ENCODE measurements at regions not wholly inside any gene's neighbourhood (a gene's known extent, or its start where the extent isn't known, plus 50 kb on each side); places are given as distances from the start of the nearest gene placed in this dataset.
"Not testable (repeated sequence)": the region's sequence is repeated elsewhere in the genome, so short reads cannot be mapped to it uniquely, and the experiment has no call there.

DNA sequence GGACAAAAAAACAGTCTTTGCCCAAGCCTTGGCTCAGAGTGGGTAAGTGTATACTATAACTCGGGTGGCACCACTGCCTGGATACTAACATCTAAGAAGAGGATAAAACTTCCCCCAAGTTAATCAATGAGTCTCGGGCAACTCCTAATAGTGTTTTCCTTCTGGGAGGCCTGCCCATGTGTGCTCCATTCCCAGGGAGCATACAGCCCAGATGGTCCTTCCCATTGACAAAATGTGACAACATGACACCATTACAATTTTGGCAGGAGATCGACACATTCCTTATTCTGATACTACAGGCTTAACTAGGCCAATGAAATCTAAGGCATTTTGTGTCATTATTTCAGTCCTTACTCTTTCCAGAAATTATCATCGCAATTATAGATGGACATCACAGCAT is 52.7 kb upstream of the CRIM1 start:
- DNase-seq, result no peak

DNA sequence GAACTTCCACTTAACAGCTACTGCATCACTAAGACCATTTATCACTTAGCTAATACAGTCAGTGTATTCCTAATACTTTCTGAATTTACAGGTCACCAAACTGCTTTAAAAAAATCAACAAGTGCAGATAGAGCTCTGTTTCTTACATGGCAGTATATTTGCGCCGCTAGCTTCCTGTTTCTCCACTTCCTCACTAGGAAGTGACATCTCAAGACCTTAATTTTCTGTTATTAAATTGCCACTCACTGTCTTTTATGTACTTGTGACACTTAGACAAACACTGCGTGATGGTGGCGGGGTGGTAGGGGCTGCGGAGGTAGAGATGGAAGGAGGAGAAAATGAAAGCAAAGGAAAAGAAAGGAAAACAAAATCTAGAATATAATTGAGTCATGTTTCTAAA is 53.7 kb upstream of the CRIM1 start:
- DNase-seq, result no peak

GRCh38 chr2:36300697-36301096 is 54.9 kb upstream of the CRIM1 start:
- no peak for DNase-seq

- DNase-seq, result no peak
These were observed 58.8 kb upstream of the CRIM1 start for GRCh38 chr2:36296798-36297197.

GRCh38 chr2:36294316-36294721 is 61.3 kb upstream of the CRIM1 start:
- no peak for DNase-seq

GRCh38 chr2:36290306-36290856 is 65.2 kb upstream of the CRIM1 start:
- no peak for DNase-seq

GRCh38 chr2:36289731-36290130 is 65.8 kb upstream of the CRIM1 start:
- no peak for DNase-seq

- no peak for DNase-seq
These were observed 68.0 kb upstream of the CRIM1 start for GRCh38 chr2:36287363-36288275.

DNA sequence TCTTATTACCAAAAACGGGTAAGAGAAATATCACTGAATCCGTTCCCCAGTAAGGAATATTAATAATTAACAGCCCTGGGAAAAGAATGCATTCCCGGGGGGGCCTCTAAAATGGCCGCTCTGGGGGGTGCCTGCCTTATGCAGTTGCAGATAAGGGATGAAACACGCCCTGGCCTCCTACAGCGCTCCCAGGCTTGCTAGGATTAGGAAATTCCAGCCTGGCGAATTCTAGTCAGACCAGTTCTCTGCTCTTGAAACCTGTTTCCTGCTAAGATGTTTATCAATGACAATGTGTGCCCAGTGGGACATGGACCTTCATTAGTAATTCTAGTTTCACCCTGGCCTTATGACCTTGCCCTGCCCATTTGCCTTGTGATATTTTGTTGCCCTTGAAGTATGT is 76.1 kb upstream of the CRIM1 start:
- DNase-seq, result not testable (repeated sequence)

- no peak for DNase-seq
These were observed 77.6 kb upstream of the CRIM1 start for GRCh38 chr2:36277881-36278523.

DNA sequence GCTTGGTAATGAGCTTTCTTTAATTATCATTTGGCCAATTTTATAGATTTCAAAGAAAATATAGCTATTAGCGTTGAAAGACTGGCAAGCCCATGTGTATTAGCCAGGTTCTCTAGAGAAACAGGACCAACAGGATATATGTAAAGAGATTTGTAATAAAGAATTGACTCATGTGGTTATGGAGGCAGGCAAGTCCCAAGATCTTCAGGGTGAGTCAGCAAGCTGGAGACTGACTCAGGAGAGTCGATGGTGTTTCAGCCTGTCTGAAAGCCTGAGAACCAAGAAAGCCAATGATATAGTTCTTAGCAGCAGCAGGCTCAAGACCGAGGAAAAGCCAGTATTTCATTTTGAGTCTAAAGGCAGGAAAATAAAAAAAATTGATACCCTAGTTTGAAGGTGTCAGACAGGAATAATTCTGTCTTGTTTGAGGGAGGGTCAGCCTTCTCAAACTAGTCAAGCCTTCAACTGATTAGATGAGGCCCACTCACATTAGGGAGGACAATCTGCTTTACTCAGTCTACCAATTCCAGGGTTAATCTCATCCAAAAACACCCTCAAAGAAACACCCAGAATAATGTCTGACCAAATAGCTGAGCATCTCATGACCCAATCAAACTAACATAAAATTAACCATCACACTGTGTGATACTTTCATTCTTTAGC is 78.3 kb upstream of the CRIM1 start:
- DNase-seq, result no peak

- DNase-seq, result no peak
These were observed 84.3 kb upstream of the CRIM1 start for GRCh38 chr2:36271266-36271665.

DNA sequence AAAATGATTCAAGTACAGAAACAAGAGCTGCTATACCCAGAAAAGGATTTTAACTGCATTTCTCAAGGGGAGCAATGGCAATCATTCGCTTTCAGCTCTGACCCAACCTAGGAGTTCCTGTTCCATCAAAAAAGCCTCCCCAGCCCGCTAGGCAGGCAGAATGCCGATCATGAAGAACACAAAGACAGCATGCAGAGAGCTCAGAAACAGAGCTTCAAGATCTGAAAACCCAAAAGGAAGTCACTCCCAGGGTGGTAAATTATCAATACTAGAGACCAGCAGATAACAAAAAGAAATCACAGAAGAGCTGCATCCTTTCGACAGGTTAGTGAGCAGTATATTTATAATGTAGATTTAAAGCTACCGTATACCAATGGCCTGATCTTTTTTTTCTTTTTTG is 84.8 kb upstream of the CRIM1 start:
- DNase-seq, result no peak

DNA sequence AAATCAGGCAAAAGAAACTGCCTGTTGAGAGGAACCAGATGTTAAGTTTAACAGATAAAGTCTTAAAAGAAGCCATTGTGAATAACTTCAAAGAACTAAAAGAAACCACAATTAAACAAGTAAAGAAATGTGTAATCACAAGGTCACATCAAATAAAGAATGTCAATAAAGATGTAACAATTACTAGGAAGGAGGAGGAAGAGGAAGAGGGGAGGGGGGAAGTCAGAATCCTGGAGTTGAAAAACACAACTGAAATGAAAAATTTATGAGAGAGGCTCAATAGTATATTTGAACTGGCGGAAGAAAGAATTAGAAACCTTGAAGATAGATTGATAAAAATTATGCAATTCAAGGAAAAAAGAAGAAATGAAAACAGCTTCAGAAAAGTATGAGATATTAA is 88.4 kb upstream of the CRIM1 start:
- DNase-seq, result no peak

- DNase-seq, result no peak
These were observed 88.9 kb upstream of the CRIM1 start for GRCh38 chr2:36266536-36267121.

DNA sequence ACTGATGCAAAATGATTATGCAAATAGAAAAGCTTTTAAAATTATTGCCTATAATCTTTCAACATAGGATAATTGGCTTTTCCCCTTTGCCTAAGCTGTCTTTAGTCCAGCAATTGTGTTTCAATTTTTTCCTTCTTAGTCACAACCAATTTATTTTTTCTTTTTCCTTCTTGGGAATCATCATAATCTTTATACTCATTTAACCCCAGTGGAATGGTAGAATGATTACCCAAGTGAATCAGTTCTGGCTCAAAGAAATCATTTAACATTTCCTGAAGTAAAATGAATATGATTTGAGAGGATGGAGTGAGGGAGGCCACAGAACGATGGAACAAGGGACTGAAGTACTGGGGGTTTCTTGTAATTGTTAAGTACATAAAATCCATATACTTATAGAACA is 93.0 kb upstream of the CRIM1 start:
- DNase-seq, result no peak

DNA sequence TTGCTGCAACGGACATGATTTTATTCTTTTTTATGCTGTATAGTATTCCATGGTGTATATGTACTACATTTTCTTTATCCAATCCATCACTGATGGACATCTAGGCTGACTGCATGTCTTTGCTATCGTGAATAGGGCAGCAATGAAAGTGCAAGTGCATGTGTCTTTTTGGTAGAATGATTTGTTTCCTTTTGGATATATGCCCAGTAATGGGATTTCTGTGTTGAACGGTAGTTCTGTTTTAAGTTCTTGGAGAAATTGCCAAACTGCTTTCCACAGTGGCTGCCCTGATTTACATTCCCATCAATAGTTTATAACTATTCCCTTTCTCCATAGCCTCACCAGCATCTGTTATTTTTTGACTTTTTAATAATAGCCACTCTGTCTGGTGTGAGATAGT is 99.7 kb upstream of the CRIM1 start:
- no peak for DNase-seq

DNA sequence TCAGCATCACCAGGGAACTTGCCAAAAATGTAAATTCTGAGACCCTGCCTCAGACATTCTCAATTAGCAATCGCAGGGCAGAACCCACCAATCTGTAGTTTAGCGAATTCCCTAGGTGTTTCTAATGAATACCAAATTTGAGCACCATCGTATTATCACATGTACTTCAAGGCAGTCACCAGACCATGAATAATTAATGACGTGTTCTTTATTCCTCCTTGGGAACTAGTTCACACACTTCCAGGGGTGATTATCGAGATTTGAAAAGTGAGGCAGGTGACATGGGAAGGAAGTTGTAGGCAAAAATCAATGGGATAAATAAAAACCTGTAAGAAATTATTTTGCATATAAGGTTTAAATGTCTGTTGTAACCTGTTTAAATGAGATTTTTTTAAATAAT is 102.5 kb upstream of the CRIM1 start:
- no peak for DNase-seq

DNA sequence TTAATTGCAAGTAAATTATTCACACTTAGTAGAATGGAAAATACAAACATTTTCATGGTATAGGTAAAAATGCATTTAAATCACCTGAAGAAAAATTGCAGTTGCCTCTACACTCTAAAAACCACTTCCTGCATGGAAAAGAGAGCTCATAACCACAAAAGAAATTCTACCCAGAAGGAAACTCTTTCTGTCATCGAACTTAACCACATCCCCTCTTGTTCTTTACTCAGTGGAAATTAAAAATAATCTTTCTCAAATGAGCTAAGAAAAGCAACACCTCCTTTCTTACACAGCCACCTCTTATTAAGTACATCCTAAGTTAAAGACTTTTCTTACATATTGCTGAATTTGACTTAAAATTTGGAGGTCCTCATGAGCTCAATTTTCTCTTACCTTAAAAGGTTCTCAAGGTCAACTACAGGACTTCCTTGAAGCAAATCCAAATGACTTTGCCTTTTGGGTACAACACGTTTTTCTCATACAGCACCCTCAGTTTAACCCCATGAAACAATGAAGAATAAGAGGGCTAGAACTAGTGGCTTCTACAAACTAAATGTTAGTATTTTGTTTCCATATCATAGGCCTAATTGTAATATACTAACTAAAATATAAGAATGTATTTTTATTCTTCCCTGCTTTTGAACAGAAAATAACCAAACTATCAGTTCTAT is 109.1 kb upstream of the CRIM1 start:
- peak in 1 of 2 donors; percentile 24 for DNase-seq

DNA sequence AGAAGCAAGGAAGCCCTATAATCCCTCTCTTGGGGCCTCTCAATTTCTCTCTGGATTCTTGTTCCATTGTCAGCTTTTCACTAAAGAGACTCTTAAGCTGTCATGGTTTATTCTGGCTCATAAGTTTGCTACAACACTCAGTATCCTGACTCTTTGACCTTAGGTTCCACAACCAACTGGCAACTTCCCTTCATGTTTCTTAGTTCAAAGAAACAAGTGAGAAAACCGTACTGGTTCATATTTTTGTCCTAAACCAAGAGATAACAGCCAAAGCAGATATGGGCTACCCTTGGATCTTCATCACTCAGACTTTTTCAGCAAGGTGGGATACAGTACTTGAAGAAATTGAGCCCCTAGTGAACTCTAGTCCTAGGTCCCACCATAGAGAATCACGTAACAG is 109.9 kb upstream of the CRIM1 start:
- DNase-seq, result no peak

GRCh38 chr2:36238106-36238505 is 117.5 kb upstream of the CRIM1 start:
- no peak for DNase-seq

DNA sequence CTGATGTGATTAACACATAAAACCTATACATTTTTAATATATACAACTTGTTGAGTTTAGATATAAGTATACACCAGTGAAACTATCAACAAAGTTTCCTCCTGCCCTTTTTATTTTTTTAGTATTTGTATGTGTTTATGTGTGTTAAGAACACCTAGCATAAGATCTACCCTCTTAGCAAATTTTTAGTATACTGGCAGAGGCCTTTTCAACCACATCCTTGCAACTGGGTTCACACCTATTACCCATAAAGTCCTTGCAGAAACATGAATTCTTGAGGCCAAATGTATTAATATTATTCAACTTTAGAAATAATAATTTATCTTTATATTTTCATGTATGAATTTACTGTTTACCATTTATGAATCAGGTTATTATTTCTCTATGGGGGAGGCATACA is 119.7 kb upstream of the CRIM1 start:
- DNase-seq, result no peak

- DNase-seq, result no peak
These were observed 120.2 kb upstream of the CRIM1 start for GRCh38 chr2:36235426-36235825.
